IPS-18c (cell line): ENCODE measurements at regions not wholly inside any gene's neighbourhood (a gene's known extent, or its start where the extent isn't known, plus 50 kb on each side); places are given as distances from the start of the nearest gene placed in this dataset.

ENCODE experiments used
- H3K4me3 ChIP-seq: 2 replicates; pipeline ENCODE4 v1.7.0; 2013; ENCODE audit warnings: low read depth, mild to moderate bottlenecking, low read length, moderate library complexity; ENCODE audit not compliant: insufficient read depth
- H3K9me3 ChIP-seq: one replicate; pipeline ENCODE4 v1.6.1; 2013; ENCODE audit warnings: mild to moderate bottlenecking, low read length, moderate library complexity; ENCODE audit not compliant: control insufficient read depth, insufficient read depth

GRCh38 chr18:38321262-38321661 is 755.7 kb upstream of the CELF4 start:
- H3K9me3 ChIP-seq = no peaks in the 10 kb centered on the region

GRCh38 chr18:38318416-38318815 is 752.8 kb upstream of the CELF4 start:
- no peak overlapping the region for H3K4me3 ChIP-seq
- no peaks in the 10 kb centered on the region for H3K9me3 ChIP-seq

More at GRCh38 chr18:38321262-38321661, 755.7 kb upstream of the CELF4 start:
- no peak overlapping the region for H3K4me3 ChIP-seq

GRCh38 chr18:38313831-38314230 is 748.2 kb upstream of the CELF4 start:
- no peak overlapping the region for H3K4me3 ChIP-seq
- H3K9me3 ChIP-seq = no peaks in the 10 kb centered on the region

- no peak overlapping the region for H3K4me3 ChIP-seq
Observed at GRCh38 chr18:38312532-38312931, 746.9 kb upstream of the CELF4 start.

GRCh38 chr18:38310936-38311335 is 745.3 kb upstream of the CELF4 start:
- H3K4me3 ChIP-seq = no peak overlapping the region
- H3K9me3 ChIP-seq = no peaks in the 10 kb centered on the region

More at GRCh38 chr18:38312532-38312931, 746.9 kb upstream of the CELF4 start:
- H3K9me3 ChIP-seq = no peaks in the 10 kb centered on the region

- Histone ChIP-seq H3K4me3 (no peak overlapping the region), H3K9me3 (no peaks in the 10 kb centered on the region)
Observed at GRCh38 chr18:38307914-38308313, 742.3 kb upstream of the CELF4 start.

GRCh38 chr18:38305961-38306360 is 740.4 kb upstream of the CELF4 start:
- no peaks in the 10 kb centered on the region for H3K9me3 ChIP-seq
- H3K4me3 ChIP-seq = no peak overlapping the region

- H3K4me3 ChIP-seq = no peak overlapping the region
- no peaks in the 10 kb centered on the region for H3K9me3 ChIP-seq
Observed at GRCh38 chr18:38301621-38302020, 736.0 kb upstream of the CELF4 start.

GRCh38 chr18:38297910-38298309 is 732.3 kb upstream of the CELF4 start:
- Histone ChIP-seq H3K4me3 (no peak overlapping the region), H3K9me3 (no peaks in the 10 kb centered on the region)

GRCh38 chr18:38290229-38290628 is 724.6 kb upstream of the CELF4 start:
- Histone ChIP-seq H3K9me3 (no peaks in the 10 kb centered on the region), H3K4me3 (no peak overlapping the region)

- Histone ChIP-seq H3K4me3 (no peak overlapping the region), H3K9me3 (no peaks in the 10 kb centered on the region)
Observed at GRCh38 chr18:38284972-38285371, 719.4 kb upstream of the CELF4 start.

- Histone ChIP-seq H3K9me3 (no peaks in the 10 kb centered on the region), H3K4me3 (no peak overlapping the region)
Observed at GRCh38 chr18:38263066-38263465, 697.5 kb upstream of the CELF4 start.

GRCh38 chr18:38262661-38263060 is 697.1 kb upstream of the CELF4 start:
- no peak overlapping the region for H3K4me3 ChIP-seq
- H3K9me3 ChIP-seq = no peaks in the 10 kb centered on the region

- Histone ChIP-seq H3K4me3 (no peak overlapping the region), H3K9me3 (no peaks in the 10 kb centered on the region)
Observed at GRCh38 chr18:38257661-38258060, 692.1 kb upstream of the CELF4 start.

GRCh38 chr18:38256366-38256765 is 690.8 kb upstream of the CELF4 start:
- Histone ChIP-seq H3K9me3 (no peaks in the 10 kb centered on the region), H3K4me3 (no peak overlapping the region)

GRCh38 chr18:38250971-38251370 is 685.4 kb upstream of the CELF4 start:
- H3K9me3 ChIP-seq = no peaks in the 10 kb centered on the region

GRCh38 chr18:38244480-38244879 is 678.9 kb upstream of the CELF4 start:
- Histone ChIP-seq H3K4me3 (no peak overlapping the region), H3K9me3 (no peaks in the 10 kb centered on the region)

More at GRCh38 chr18:38250971-38251370, 685.4 kb upstream of the CELF4 start:
- H3K4me3 ChIP-seq = no peak overlapping the region

GRCh38 chr18:38243291-38243690 is 677.7 kb upstream of the CELF4 start:
- Histone ChIP-seq H3K4me3 (no peak overlapping the region), H3K9me3 (no peaks in the 10 kb centered on the region)

GRCh38 chr18:38241736-38242135 is 676.1 kb upstream of the CELF4 start:
- Histone ChIP-seq H3K9me3 (no peaks in the 10 kb centered on the region), H3K4me3 (no peak overlapping the region)
